ENCODE measurements at regions not wholly inside any gene's neighbourhood (a gene's known extent, or its start where the extent isn't known, plus 50 kb on each side); places are given as distances from the start of the nearest gene placed in this dataset.

DNA sequence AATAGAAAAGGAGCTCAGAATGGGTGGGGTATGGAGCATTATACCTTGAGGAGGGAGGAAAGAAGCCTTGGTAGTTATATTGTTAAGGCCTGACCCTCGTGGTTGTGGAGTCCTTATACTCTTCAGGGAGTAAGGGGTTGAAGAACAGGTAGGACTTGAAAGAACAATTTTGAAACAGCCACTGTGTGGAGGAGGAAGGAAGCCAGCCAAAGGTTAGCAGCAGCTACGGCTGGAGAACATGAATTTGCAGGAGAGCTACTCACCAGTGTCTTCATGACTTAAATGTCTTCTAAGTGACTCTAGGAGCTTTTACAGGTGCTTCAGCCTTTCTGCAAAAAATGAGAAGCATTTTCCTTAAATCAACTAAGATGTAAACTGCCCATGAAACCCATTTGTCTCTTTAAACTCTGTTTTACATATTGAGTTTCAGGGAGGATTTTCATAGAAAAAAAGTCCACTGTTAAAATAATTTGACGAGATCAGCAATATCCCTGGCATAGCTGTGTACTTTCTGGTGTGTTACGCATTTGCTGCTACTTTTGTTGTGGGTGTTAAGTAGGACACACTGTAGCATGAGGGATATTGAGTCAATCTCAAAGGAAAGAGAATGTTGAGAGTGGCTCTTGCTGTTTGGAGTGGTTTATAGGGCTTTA is 110.6 kb upstream of the ELL2 start:
- no peak for DNase-seq (ENCODE audit: low read depth)

DNA sequence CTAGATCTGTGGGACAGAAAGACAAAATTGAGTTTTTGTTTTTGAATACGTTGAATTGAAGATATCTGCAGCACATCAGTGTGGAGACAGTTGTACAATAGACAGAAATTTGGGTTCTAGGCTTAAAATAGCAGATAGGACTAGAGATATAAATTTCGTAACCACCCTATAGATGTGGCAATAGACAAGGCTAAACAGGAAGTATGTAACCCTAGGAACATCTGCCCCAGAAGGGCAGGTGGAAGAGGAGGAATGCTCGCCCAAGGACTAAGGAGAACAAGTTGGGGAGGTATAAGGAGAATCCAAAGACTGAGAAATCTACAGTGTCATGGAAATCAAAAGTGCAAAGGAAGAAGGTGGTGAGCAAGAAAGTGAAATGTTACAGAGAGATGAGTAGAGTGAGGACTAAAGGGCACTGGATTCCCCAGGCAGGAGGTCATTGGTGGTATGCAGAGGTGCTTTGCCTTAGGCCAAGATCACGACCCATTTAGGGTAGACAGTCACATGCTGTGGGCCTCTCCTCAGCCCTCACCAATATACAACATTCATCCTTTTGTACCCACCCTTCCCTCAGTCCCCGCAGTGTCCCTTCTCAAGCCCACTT is 109.1 kb upstream of the ELL2 start:
- DNase-seq (ENCODE audit: low read depth) = no peak

DNA sequence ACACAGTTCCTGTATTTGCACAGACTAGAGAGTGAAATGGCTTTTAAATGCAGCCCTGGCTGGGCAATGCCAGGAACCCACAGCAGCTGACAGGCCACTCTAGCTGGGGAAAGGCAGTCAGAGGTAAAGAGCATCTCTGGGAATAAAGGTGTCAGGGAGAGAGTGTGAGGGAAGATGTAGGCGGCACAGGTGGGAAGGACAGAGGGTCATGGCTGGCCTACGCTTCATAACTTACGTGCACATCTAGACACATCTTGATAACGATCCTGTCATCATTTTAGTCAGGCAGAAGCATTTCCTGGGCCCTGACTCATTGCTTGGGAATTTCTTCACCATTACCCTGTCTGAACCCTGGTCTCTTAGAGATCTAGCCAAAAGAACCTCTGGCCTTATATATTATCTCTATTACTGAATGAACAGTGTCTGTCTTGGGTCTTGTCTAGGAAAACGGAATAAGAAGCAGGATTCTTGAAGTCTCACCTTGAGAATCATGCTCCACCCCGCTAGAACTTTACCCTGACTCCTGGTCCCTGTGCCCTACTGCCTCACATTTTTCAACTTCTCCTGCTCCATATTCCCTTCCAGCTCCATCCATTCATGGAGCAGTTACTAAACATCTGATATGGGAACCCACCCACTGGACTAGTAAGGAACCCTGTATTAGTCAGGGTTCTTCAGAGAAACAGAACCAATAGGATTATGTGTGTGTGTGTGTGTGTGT is 106.4 kb upstream of the ELL2 start:
- peak; percentile 98 for DNase-seq (ENCODE audit: low read depth)

DNA sequence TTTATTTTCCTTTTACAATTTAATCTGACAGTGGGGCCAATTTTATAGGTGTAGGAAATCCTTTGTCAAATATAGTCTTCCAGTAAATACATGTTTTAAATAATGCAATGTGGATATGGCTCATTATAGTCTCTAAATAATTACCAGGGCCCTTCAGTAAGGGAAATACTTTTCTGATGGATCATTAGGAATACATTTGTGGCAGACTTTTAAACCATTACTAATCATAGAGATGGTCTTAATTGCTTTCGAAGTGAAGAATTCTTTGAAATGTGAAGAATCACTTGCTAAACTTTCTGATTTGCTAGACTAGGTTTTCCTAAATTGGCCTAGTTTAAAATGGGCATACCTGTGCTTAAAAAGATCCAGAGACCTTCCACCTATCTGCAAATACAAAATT is 105.6 kb upstream of the ELL2 start:
- no peak for DNase-seq (ENCODE audit: low read depth)

DNA sequence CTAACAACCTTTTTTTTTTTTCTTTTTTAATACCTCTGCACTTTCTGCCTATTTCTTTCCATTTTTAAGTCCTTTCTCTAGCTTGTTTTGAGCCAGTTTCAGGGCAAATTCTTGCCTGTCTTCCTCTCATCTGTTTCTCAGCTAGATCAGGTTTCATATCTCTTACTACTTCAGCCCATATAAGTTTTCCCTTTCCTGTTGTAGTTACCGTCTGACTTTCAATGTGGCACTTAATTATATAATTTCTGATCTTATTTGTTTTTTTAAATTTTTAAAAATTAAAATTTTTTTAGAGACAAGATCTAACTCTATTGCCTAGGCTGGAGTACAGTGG is 104.7 kb upstream of the ELL2 start:
- DNase-seq (ENCODE audit: low read depth) = no peak

DNA sequence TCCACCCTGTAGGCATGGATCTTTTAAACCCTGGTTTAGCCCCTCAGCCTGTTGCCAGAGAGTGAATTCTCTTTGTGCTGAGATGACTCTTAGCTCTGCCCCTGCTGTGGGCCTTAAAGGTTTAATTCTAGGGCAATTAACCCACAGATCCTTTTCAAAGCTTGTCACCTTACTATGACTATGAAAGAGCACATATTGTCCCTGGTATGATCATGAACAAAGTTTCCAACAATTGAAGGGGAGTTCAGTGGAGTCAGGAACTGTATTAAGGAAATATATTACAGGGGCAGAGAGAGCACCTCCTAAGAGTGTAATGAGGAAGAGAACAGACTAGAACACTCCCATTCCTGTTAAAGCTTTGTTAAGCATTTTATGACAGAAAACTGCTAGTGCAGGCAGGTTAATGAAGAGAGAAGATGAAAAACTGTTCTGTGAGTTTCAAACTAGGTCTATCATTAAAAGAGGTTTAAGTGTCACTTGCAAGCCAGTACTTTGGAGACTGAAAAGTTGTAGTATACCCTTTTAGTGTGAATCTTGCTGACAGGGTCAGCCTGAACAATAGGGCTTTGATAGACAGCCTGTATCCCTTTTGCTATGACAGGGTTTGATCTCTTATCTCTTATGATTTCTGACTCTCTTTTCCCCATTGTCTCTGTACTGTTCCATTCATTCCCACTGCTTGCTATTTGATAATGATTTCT is 104.2 kb upstream of the ELL2 start:
- DNase-seq (ENCODE audit: low read depth) = no peak

DNA sequence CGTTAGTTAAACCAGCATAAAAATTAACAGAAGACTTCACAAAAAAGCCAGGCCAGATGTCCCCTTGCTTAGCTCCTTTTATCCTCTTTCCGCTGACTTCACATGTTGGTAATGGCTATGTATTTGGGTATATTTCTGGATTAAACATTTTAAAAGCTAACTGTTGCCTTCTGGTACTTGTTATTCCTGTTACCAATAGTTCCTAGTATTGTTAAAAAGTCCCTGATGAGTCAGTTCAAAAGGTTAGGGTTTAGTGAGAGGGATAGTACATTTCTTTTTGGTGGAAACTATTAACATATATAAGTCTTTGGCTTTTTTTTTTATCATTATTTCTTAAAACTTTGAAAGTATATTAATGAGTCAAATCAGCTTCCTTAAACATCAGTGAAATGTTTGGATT is 103.2 kb upstream of the ELL2 start:
- DNase-seq (ENCODE audit: low read depth) = no peak

DNA sequence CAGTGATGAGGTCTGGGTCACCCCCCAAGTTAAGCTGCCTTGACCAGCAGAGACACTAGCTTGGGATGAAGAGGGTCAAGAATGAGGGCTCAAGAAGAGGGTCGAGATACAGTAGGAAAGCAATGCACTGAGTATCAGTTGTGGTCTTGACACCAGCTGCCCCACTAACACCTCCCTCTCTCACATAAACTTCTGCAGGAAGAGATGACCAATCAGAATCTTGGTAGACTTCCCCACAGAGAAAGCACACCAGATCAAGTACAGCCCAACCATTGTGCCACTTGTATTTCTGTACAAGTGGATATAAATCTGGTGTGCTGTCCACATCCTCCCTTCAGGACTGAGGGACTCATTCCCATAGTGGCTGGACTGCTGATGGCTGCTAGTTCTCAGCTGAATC is 101.2 kb upstream of the ELL2 start:
- DNase-seq (ENCODE audit: low read depth) = no peak

DNA sequence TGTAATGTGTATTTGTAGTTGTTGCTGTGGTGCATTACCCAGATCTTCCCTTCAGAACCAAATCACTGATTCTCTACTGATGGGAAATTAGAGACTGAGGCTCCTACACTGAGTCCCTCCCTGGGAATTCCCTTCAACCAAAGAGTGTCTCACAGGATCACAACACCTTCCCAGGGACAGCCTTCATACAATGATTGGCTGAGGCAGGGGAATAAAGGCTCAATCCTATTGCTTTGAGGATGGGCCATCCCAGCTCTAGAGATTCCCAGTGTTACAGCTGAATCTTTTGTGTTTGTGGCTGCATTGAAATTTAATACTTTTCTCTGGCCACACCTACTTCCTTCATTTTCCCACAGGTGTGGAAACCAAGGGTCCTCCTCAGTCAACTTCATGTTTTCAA is 96.4 kb upstream of the ELL2 start:
- no peak for DNase-seq (ENCODE audit: low read depth)

DNA sequence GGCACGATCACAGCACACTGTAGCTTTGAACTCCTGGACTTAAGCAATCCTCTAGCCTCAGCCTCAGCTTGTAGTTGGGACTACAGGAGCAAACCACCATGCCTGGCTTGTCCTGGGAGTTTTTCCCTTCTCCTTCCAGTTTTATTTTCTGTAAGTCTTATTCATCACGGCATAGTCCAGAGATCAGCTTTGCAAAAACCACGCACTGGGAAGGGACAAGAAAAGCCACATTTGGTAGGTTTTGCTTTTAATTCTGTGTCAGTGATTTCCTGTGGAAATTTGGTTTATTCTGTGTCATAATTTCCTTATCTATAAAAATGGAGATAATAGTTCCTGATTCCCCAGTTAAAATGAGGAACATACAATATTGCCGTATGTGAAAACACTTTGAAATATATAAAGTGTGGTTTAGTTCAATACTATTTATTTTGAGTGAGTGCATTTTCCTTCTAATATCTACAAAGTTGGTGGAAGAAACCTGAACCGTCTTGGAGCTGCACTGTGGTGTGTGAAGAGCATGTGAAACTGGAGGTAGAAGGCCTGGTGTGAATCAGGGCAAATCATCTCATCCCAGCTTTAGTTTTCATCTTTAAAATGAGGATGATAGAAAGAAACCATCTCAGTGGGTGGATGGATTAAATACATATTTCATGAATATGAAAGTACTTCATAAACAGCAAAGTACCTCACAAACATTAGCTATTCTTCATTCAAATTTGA is 92.8 kb upstream of the ELL2 start:
- DNase-seq (ENCODE audit: low read depth) = peak; percentile 55

DNA sequence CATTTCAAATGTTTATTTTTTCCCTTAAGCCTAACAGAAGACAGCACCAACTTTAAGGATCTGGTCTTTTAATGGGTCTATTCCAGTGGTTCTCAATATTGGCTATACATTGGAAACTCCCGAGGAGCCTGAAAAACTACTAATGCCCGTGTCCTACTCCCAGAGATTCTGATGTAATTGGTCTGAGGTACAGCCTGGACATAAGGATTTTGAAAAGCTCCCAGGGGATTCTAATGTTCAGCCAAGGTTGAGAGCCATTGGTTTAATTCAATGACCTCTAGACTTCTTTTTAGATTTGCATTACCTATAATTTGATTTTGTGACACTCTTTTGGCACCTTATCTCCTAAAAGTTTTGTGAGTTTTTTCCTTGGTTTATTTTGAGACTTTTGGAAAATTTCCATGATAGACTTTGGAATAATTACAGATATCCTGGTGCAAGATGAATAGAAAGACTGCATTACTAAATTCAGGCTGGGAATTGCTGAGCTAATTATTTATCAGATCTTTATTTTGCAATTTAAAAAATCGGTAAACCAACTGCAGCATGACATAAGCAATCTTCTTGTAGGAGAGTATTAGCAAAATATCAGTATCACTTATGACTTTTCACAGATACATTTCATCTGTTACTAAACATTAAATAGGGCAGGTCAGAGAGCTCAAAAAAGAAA is 91.5 kb upstream of the ELL2 start:
- no peak for DNase-seq (ENCODE audit: low read depth)

DNA sequence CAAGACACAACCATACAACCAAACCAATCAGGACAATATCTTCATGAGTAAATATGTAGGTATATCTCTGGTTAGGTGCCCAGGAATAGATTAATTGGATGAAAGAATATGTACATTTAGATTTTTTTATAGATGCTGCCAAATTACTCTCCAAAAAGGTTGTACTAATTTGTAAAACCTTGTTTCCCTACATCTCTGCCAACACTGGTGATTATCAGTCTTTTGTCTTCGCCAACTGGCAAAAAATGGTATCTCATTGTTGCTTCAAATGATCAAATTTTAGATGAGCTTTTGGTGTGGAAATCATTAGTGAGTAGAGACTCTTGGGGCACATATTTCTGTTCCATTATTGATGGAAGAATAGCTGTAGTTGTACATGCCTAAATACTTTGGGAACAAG is 90.7 kb upstream of the ELL2 start:
- no peak for DNase-seq (ENCODE audit: low read depth)

DNA sequence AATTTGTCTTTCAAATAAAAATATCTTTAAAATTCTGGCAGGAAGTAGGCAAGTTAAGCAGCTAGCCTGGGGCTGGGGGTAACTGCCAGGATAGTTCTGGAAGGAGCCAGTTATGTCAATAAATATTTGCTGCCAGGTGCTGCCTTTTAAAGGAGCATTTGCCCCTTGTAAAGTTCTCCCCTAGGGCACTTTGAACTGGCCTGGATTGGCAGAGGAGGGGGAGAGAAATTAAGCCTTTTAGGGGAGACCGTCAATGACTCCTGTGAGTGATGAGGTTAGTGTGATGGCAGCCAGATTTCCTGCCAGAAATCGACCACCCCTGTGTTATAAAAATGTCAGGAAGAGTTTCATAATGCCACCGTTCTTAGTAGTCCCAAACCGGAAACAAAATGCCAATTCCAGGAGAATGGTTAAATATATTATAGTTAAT is 89.8 kb upstream of the ELL2 start:
- DNase-seq (ENCODE audit: low read depth) = peak; percentile 85

DNA sequence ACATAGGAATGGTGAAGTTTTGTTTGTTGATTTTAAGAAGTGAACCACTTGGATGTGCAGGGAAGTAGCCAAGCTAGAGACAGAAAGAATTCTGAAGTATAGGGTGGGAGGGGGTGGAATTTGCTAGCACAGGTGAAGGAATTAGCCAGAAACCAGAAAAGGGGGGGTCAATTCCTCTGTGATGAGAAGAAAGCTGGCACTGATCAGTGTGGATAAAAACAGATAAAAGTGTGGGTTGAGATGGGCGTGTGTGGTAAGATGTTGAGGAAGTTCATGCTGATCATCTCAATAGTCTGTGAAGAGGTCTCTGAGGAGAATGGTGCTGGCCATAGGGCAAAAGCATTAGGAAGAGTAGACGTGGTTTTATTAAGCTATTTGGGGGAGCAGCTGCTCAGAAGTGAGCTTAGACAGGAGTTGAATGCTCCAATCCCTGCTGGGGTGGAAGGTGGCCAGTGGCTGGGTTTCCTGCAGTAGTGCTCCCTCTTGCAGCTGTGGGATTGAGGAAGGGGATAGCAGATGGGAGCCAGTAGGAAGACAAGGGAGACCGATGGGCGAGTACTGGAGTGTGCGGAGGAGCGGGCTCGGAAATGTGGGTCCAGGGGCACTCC is 88.7 kb upstream of the ELL2 start:
- peak; percentile 59 for DNase-seq (ENCODE audit: low read depth)

DNA sequence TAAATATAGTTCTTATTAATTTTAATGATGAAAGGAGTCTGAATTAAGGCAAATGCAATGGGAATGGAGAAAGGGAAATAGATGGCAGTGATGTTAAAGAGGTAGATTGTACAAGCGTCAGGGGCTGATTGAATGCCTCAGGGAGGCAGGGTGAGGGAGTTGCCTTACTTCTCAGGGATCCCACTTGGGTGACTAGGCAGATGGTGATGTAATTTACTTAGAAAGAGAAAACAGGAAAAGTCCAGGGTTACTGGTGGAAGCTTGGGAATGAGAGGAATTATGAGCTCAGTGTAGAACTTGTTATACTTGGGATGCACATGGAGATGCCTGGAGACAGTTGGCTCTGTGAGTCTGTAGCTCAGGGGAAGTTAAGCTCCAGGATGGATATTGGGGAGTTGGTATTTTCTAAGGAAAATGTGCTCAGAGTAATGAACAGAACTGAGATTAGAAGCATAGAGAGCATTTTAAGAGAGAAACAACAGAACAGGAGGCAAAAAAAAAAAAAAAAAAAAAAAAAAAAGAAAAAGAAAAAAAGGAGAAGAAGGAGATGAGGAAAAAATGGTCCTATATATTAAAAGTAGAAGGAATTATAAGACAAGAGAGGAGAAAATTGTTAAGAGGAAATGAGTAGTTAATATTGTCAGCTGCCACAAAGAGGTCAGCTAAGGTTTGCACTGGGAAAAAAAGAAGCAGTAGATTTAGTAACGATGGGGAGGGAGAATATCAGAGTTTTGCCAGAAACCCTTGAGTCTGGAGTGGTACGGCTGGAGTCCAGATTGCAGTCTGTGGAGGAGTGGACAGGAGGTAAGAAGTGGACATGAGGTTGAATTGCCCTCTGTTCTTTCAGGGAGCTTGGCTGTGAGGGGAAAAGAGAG is 88.0 kb upstream of the ELL2 start:
- DNase-seq (ENCODE audit: low read depth) = peak; percentile 90

DNA sequence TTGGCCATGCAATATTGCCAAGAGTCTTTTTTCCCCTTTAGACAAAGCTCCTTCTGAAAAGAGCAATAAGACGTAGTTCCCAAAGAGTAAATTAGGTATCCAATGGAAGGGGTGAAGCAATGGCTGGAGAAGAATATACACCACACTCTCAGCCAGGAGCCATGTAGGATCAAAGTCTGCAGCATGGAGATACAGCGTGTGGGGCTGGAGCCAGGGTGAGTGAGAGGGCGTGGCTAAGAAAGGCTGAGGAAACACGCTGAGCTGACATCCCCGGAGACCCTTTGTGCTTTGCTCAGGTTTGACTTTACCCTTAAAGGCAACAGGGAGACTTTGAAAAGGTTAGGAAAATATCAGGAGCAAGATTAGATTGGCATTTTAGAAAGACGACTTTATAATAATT is 87.1 kb upstream of the ELL2 start:
- no peak for DNase-seq (ENCODE audit: low read depth)

DNA sequence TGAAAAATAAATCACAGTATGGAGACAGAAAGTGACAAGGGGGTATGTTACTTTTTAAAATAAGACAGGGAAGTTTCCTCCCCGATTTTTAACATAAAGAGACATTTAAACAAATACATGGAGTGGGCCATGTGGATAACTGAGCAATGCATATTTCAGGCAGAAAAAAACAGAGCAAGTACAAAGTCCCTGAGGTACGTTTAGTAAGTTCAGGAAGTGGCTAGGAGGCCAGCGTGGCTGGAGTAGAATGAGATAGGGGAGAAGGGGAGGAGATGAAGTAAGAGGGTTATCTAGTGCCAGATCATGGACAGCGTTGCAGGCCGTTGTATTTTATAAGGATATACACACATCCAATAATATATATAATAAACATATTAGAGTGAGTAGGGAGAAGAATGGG is 84.2 kb upstream of the ELL2 start:
- no peak for DNase-seq (ENCODE audit: low read depth)

DNA sequence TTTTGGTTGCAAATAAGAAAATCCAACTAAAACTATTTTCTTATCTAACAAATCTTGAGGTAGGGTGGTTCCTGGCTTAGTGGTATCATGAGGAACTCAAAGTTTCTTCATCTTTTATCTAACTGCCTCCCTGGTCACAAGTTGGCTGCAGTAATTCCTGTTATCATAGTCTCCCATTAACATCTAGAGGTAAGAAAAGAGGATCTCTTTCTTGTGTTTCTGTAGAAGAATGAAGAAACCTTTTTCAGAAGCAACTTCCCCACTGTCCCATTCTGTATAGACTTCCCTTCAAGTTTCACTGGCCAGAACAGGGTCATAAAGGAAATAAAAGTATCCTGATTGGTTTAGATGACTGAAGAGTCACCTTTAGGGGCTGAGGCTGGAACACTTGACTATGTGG is 81.8 kb upstream of the ELL2 start:
- DNase-seq (ENCODE audit: low read depth) = no peak

DNA sequence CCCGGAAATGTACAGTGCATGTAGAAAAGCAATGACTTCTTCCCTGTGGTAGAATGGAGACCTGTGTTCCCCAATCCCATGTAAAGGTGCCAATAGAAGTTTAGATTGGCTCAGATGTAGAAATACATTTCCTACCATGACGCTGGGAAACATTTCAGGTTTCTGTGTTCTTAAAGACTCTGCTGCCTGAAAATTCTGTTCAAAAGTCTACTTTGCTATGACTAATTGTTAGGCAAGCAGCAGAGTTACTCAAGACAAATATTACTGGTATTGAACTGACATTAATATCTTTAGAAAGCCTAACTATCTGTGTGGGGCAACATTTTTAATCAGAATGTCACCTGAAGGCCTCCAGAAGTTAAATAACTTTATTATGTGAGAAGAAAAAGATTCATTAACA is 75.5 kb upstream of the ELL2 start:
- no peak for DNase-seq (ENCODE audit: low read depth)

DNA sequence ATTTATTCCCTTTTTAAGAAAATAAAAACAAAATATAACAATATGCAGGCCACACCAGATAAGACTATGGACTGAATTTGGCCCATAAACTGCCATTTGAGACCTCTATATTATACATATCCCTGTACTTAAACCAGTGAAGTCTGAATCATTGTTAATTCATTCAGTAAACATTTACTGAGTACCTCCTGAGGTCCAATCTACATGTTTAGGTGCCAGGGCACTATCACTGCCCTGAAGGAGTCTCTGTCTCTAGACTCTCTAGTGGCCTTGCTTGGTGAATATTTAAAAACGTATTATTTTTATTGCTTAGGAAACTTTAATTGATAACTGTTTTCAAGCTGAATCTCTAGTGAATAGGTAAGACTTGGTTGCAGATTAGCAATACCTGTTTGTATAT is 74.7 kb upstream of the ELL2 start:
- DNase-seq (ENCODE audit: low read depth) = no peak

Data from M059J (cell line).